ENCODE measurements at regions not wholly inside any gene's neighbourhood (a gene's known extent, or its start where the extent isn't known, plus 50 kb on each side); places are given as distances from the start of the nearest gene placed in this dataset.

DNA sequence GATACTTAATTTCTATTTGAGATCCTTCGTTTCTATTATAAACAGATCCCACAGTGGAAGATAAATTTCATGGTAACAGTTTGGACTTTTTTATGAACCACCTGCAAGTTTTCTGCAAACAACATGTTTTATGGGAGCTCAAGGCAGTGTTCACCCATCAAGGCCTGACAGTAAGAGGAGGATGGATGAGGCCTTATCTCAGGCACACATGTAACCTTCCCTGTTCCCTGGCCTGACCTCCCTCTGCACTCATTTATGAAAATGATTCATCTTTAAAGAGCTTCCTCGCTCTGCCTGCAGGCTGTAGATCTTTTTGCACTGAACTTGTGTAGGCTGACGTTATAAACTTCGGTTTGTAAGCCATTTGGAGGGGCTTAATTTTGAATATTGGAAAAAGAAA, 500.1 kb downstream of the GATA3 start:
- no peak overlapping the region for H2AFZ ChIP-seq (ENCODE audit: control insufficient read depth, low read depth, low read length)
- H3K9ac ChIP-seq (ENCODE audit: control insufficient read depth, insufficient read depth, low read length) = no peak overlapping the region
- no peaks in the 10 kb centered on the region for H3K27me3 ChIP-seq (replicated peaks in 1 of 2; ENCODE audit: control insufficient read depth in 2 of 2, insufficient read depth in 2 of 2, low read length in 1 of 2)
- ChIA-PET CTCF (no interaction called here), POLR2A (no interaction called here), RAD21 (ENCODE audit: unreplicated experiment) (no interaction called here), SMC1A (ENCODE audit: uncharacterized antibody, unreplicated experiment) (no interaction called here)
- intact Hi-C loops (cut with micrococcal nuclease; ENCODE audit: unreplicated experiment) = no loop called here
- TF ChIP-seq POU2F2 (IDR thresholded peaks at IDR 0.05; ENCODE audit: borderline replicate concordance, low read depth, low read length) (no peak), JUND (IDR thresholded peaks at IDR 0.05; ENCODE audit: low read depth, low read length) (no peak), FOS (IDR thresholded peaks at IDR 0.05; ENCODE audit: borderline replicate concordance, extremely low read depth, insufficient read length) (no peak), RAD51 (IDR thresholded peaks at IDR 0.05) (no peak), CBX3 (IDR thresholded peaks at IDR 0.05; ENCODE audit: borderline replicate concordance, low read depth) (no peak), CREB1 (IDR thresholded peaks at IDR 0.05; ENCODE audit: low read depth) (no peak), MYB (IDR thresholded peaks at IDR 0.05; ENCODE audit: borderline replicate concordance, low read depth, low read length) (no peak), PML (IDR thresholded peaks at IDR 0.05; ENCODE audit: low read length) (no peak), STAT3 (IDR thresholded peaks at IDR 0.05; ENCODE audit: low read depth, low read length) (no peak), RAD21 (IDR thresholded peaks at IDR 0.05; ENCODE audit: insufficient read depth, low read depth, low read length) (no peak)
- TF ChIP-seq, protein P1, sequence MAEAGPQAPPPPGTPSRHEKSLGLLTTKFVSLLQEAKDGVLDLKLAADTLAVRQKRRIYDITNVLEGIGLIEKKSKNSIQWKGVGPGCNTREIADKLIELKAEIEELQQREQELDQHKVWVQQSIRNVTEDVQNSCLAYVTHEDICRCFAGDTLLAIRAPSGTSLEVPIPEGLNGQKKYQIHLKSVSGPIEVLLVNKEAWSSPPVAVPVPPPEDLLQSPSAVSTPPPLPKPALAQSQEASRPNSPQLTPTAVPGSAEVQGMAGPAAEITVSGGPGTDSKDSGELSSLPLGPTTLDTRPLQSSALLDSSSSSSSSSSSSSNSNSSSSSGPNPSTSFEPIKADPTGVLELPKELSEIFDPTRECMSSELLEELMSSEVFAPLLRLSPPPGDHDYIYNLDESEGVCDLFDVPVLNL (IDR thresholded peaks at IDR 0.05; ENCODE audit: low read depth, low read length) = no peak
- TF ChIP-seq, protein P2, sequence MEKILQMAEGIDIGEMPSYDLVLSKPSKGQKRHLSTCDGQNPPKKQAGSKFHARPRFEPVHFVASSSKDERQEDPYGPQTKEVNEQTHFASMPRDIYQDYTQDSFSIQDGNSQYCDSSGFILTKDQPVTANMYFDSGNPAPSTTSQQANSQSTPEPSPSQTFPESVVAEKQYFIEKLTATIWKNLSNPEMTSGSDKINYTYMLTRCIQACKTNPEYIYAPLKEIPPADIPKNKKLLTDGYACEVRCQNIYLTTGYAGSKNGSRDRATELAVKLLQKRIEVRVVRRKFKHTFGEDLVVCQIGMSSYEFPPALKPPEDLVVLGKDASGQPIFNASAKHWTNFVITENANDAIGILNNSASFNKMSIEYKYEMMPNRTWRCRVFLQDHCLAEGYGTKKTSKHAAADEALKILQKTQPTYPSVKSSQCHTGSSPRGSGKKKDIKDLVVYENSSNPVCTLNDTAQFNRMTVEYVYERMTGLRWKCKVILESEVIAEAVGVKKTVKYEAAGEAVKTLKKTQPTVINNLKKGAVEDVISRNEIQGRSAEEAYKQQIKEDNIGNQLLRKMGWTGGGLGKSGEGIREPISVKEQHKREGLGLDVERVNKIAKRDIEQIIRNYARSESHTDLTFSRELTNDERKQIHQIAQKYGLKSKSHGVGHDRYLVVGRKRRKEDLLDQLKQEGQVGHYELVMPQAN (conservative IDR thresholded peaks at IDR 0.05) = no peak
- BruUV-seq (replicated peaks) = no TSS peak
- no peak overlapping the region for H3K27ac ChIP-seq (ENCODE audit: control insufficient read depth, insufficient read depth)
- in situ Hi-C loops (cut with MboI) = no loop called here
- H3K4me1 ChIP-seq (ENCODE audit: control insufficient read depth, insufficient read depth, low read length) = no peaks in the 10 kb centered on the region
- ATAC-seq (no peak), DNase-seq (ENCODE audit: low read depth, low spot score) (no peak), FAIRE-seq (no peak)
- H3K36me3 ChIP-seq (ENCODE audit: control insufficient read depth in 2 of 2, insufficient read depth in 2 of 2, low read length in 1 of 2) = no peaks in the 10 kb centered on the region
- H3K4me3 ChIP-seq = no peak overlapping the region
- WGBS (ENCODE audit: insufficient coverage, insufficient replicate concordance, low lambda C conversion rate, missing lambda C conversion rate) = 0% methylated on average over 4 of the region's 4 CpGs
- H4K20me1 ChIP-seq (ENCODE audit: control insufficient read depth, insufficient read depth) = no peaks in the 10 kb centered on the region
- no peaks in the 10 kb centered on the region for H3K9me3 ChIP-seq (replicated peaks; ENCODE audit: control insufficient read depth, insufficient read depth, low read length)
- H3K4me2 ChIP-seq (ENCODE audit: control insufficient read depth, insufficient read depth) = no peak overlapping the region
- H3K79me2 ChIP-seq (ENCODE audit: control insufficient read depth, insufficient read depth, low read length) = no peaks in the 10 kb centered on the region
